ENCODE measurements at regions not wholly inside any gene's neighbourhood (a gene's known extent, or its start where the extent isn't known, plus 50 kb on each side); places are given as distances from the start of the nearest gene placed in this dataset.

DNA sequence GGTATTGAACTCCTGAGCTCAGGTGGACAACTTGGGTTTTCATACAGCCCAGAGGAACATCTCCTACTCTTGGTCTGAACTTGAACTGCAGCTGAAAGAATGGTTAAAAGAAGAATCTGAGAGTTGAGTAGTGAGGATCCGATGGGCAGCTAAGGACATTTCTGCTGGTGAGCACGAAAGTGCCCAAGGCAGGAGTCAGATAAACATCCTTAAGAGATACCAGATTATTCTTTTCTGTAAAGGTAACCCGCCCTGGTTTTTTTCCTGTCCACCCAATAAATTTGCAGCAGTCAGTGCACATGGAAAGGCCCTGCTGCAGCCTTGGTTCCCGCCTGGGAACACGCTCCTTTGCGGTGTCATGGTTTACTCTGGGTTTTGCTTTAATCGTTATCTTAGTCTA is 78.4 kb upstream of the ARHGEF7 start:
- Mint-ChIP-seq H3K36me3 (no peaks in the 10 kb centered on the region), H3K27ac (no peak overlapping the region), H3K9me3 (peaks cover under 1% of the 10 kb centered on the region; the same call in 1 of the 2 replicates), H3K4me1 (peaks cover 9% of the 10 kb centered on the region), H3K27me3 (ENCODE audit: low read depth) (no peaks in the 10 kb centered on the region; the same call in 1 of the 2 replicates), H3K4me3 (no peak overlapping the region)
- ATAC-seq, result no peak
- ChIA-PET POLR2A (no interaction called here), CTCF (interaction anchor here (0.8 to 1.9 kb wide), 4 partner anchors 31 to 440 kb away, joined by 3 to 9 read pairs (median 4); partner anchors contain the start of gene ANKRD10)
- TF ChIP-seq IRF1 (CRISPR knock-in tag; IDR thresholded peaks at IDR 0.05) (no peak), ZMAT4 (CRISPR knock-in tag; IDR thresholded peaks at IDR 0.05) (no peak), ZNF232 (CRISPR knock-in tag; IDR thresholded peaks at IDR 0.05) (no peak), IRF2 (CRISPR knock-in tag; IDR thresholded peaks at IDR 0.05; ENCODE audit: borderline replicate concordance, low read depth) (no peak), FOXJ3 (CRISPR knock-in tag; IDR thresholded peaks at IDR 0.05; ENCODE audit: borderline replicate concordance) (no peak), CBFB (CRISPR knock-in tag; IDR thresholded peaks at IDR 0.05; ENCODE audit: low read depth) (no peak), ELF4 (CRISPR knock-in tag; IDR thresholded peaks at IDR 0.05; ENCODE audit: low read depth) (no peak), GTF2I (CRISPR knock-in tag; conservative IDR thresholded peaks at IDR 0.05) (no peak), ZNF263 (CRISPR knock-in tag; IDR thresholded peaks at IDR 0.05; ENCODE audit: low read depth) (no peak), ESRRA (CRISPR knock-in tag; IDR thresholded peaks at IDR 0.05; ENCODE audit: borderline replicate concordance) (no peak)
- TF ChIP-seq, protein P1, sequence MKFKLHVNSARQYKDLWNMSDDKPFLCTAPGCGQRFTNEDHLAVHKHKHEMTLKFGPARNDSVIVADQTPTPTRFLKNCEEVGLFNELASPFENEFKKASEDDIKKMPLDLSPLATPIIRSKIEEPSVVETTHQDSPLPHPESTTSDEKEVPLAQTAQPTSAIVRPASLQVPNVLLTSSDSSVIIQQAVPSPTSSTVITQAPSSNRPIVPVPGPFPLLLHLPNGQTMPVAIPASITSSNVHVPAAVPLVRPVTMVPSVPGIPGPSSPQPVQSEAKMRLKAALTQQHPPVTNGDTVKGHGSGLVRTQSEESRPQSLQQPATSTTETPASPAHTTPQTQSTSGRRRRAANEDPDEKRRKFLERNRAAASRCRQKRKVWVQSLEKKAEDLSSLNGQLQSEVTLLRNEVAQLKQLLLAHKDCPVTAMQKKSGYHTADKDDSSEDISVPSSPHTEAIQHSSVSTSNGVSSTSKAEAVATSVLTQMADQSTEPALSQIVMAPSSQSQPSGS (CRISPR knock-in tag; IDR thresholded peaks at IDR 0.05; ENCODE audit: borderline replicate concordance, low read depth), result no peak
- no peak for DNase-seq (ENCODE audit: low spot score)

- Mint-ChIP-seq H3K27ac (no peak overlapping the region), H3K4me1 (peaks cover 9% of the 10 kb centered on the region), H3K4me3 (no peak overlapping the region), H3K27me3 (ENCODE audit: low read depth) (no peaks in the 10 kb centered on the region; the same call in 1 of the 2 replicates), H3K9me3 (no peaks in the 10 kb centered on the region), H3K36me3 (no peaks in the 10 kb centered on the region)
- CTCF ChIA-PET, result interaction anchor here (1.4 kb wide), 1 partner anchor 64 kb away, joined by 3 read pairs; no protein-coding TSS in a partner anchor
- no peak for ATAC-seq
- DNase-seq (ENCODE audit: low spot score), result no peak
- POLR2A ChIA-PET, result interaction anchor here (0.6 kb wide), 2 partner anchors 30 to 323 kb away, joined by 3 read pairs; no protein-coding TSS in a partner anchor
- TF ChIP-seq CTCF (IDR thresholded peaks at IDR 0.05) (no peak), PRRX2 (CRISPR knock-in tag; IDR thresholded peaks at IDR 0.05) (no peak), IRF1 (CRISPR knock-in tag; IDR thresholded peaks at IDR 0.05) (no peak), ATF6 (CRISPR knock-in tag; IDR thresholded peaks at IDR 0.05) (no peak), ZBTB21 (CRISPR knock-in tag; IDR thresholded peaks at IDR 0.05; ENCODE audit: borderline replicate concordance) (no peak), ZNF219 (CRISPR knock-in tag; IDR thresholded peaks at IDR 0.05; ENCODE audit: borderline replicate concordance) (no peak), NR3C1 (CRISPR knock-in tag; conservative IDR thresholded peaks at IDR 0.05; ENCODE audit: low read depth) (no peak)
Measured at GRCh38 chr13:111035861-111036260, 79.2 kb upstream of the ARHGEF7 start.
